ENCODE measurements at regions not wholly inside any gene's neighbourhood (a gene's known extent, or its start where the extent isn't known, plus 50 kb on each side); places are given as distances from the start of the nearest gene placed in this dataset.

DNA sequence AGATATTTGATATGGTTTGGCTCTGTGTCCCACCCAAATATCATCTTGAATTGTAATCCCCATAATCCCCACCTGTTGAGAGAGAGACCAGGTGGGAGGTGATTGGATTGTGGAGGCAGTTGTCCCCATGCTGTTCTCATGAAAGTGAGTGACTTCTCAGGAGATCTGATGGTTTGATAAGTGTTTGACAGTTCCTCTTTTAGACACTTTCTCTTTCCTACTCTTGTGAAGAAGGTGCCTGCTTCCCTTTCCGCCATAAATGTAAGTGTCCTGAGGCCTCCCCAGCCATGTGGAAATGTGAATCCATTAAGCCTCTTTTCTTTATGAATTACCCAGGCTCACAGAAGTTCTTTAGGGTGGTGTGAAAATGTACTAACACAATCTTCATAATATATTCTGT, 1404.0 kb upstream of the ADGRB3 start:
- TF ChIP-seq POLR2A (IDR thresholded peaks at IDR 0.05) = no peak
- TF ChIP-seq CTCF (IDR thresholded peaks at IDR 0.05) = no peak

Data from vagina (tissue), 2 donors.